Activated CD8-positive, alpha-beta T cell treated with anti-CD3 and anti-CD28 coated beads for 36 hours (primary cell): ENCODE measurements at regions not wholly inside any gene's neighbourhood (a gene's known extent, or its start where the extent isn't known, plus 50 kb on each side); places are given as distances from the start of the nearest gene placed in this dataset.

Experiments used
- ATAC-seq: fragments of 200-7000 bp; cut with Tn5 transposase; one replicate; pipeline ENCODE4 v1.10.0; 2021; ENCODE audit warnings: mild to moderate bottlenecking, moderate library complexity
- CTCF ChIA-PET: fragments of 350-600 bp; sonication (Branson Sonifier 250); formaldehyde crosslinking; loops from one replicate; lab custom pipeline; 2021; ENCODE audit warnings: antibody characterized with exemption; lab: Charles Lee
- POLR2A ChIA-PET: fragments of 350-600 bp; sonication (Branson Sonifier 250); formaldehyde crosslinking; loops from one replicate; lab custom pipeline; 2021; ENCODE audit warnings: antibody characterized with exemption; lab: Charles Lee
- DNase-seq: peaks from one replicate; pipeline ENCODE4 v3.0.0-alpha.2; 2020
- H3K27ac Mint-ChIP-seq: one replicate; pipeline ENCODE4 v1.8.0; 2021; ENCODE audit warnings: mild to moderate bottlenecking, mixed read lengths
- H3K27me3 Mint-ChIP-seq: one replicate; pipeline ENCODE4 v1.8.0; 2021; ENCODE audit warnings: mixed read lengths
- H3K36me3 Mint-ChIP-seq: one replicate; pipeline ENCODE4 v1.8.0; 2021; ENCODE audit warnings: low read depth, mixed read lengths
- H3K4me1 Mint-ChIP-seq: one replicate; pipeline ENCODE4 v1.8.0; 2021; ENCODE audit warnings: low read depth, mixed read lengths
- H3K4me3 Mint-ChIP-seq: one replicate; pipeline ENCODE4 v1.8.0; 2021; ENCODE audit warnings: mild to moderate bottlenecking, moderate library complexity, mixed read lengths
- H3K9me3 Mint-ChIP-seq: one replicate; pipeline ENCODE4 v1.8.0; 2021; ENCODE audit warnings: mixed read lengths
- CTCF ChIP-seq: fragments of 200-600 bp; IDR thresholded peaks from one replicate; pipeline ENCODE4 v1.8.0; 2022; ENCODE audit warnings: antibody characterized with exemption, mild to moderate bottlenecking
- intact Hi-C: fragments of 100-400 bp; cut with micrococcal nuclease; formaldehyde crosslinking; loops from one replicate; pipeline ENCODE4 v1.10.0; 2022

DNA sequence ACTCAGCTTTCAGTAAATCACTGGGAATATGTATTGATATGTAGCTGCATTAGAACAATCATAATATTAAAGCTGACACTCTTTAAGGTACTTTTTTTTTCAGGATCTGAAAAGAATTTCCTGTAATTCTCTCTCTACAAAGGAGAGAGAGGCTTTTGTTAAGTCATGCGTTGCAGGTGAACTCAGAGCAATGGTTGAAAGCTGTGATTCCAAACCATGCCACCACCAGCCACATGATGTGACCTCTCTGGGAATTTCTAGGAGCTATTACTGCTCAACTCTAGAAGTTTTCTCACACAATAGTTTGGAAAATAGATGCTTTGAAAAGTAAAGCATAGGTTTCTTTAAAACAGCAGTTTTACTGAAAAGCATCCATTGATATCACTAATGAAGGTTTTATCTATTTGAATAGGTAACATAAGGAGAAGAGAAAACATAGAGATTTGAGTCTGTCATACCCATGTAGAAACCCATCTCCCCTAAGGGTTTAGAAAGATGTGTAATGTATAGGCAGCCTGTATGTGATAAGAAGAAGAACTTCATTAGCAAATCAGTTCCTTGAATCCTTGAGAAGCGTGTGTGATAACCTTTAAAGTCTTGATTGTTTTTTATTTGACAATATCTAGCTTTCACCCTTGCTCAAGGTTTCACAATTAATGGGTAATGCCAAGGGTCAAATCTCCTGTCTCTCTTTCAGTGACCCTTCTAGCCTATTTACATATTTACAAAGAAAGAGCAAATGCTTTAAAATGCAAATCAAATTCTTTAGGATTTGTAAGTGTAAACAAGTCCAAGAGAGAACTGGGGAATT lies 161.0 kb upstream of the ANKRD50 start:
- no peaks in the 10 kb centered on the region for H3K27me3 Mint-ChIP-seq
- no peaks in the 10 kb centered on the region for H3K4me1 Mint-ChIP-seq
- ChIA-PET CTCF (no interaction called here), POLR2A (no interaction called here)
- ATAC-seq (no peak), DNase-seq (no peak)
- H3K9me3 Mint-ChIP-seq, result peaks cover 13% of the 10 kb centered on the region
- no peak for TF ChIP-seq CTCF
- H3K27ac Mint-ChIP-seq, result no peak overlapping the region
- no peaks in the 10 kb centered on the region for H3K36me3 Mint-ChIP-seq
- intact Hi-C loops, result no loop called here
- no peak overlapping the region for H3K4me3 Mint-ChIP-seq

DNA sequence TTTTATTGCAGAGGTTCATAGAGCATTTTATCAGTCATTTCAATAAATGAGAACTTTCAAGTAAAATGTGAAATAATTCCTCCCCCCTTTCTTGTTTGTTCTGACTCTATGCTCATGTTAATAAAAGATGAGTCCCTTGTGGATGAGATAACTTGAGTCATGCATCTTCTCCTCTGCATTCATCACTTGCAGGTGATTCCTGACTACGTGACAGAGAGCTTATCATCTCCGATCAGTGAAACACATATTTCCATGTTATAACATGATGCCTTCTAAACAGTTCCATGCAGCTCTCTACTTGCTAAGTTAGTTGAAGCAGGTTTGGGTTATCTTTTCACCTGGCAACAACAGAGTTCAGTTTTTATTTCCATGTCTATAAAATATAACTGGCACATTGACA lies 160.1 kb upstream of the ANKRD50 start:
- CTCF ChIA-PET, result no interaction called here
- Mint-ChIP-seq H3K4me3 (no peak overlapping the region), H3K9me3 (peaks cover 13% of the 10 kb centered on the region), H3K36me3 (no peaks in the 10 kb centered on the region), H3K27ac (no peak overlapping the region), H3K4me1 (no peaks in the 10 kb centered on the region), H3K27me3 (no peaks in the 10 kb centered on the region)
- no peak for DNase-seq
- intact Hi-C loops, result no loop called here
- TF ChIP-seq CTCF, result no peak
- no peak for ATAC-seq
- POLR2A ChIA-PET, result no interaction called here

GRCh38 chr4:124869961-124870495 lies 157.5 kb upstream of the ANKRD50 start:
- ATAC-seq (no peak), DNase-seq (no peak)
- Mint-ChIP-seq H3K4me1 (no peaks in the 10 kb centered on the region), H3K4me3 (no peak overlapping the region), H3K27me3 (no peaks in the 10 kb centered on the region), H3K36me3 (no peaks in the 10 kb centered on the region), H3K27ac (no peak overlapping the region), H3K9me3 (no peaks in the 10 kb centered on the region)
- no peak for TF ChIP-seq CTCF
- intact Hi-C loops, result no loop called here
- POLR2A ChIA-PET, result no interaction called here
- CTCF ChIA-PET, result no interaction called here

- TF ChIP-seq CTCF, result no peak
- ChIA-PET CTCF (no interaction called here), POLR2A (no interaction called here)
- Mint-ChIP-seq H3K27me3 (no peaks in the 10 kb centered on the region), H3K9me3 (no peaks in the 10 kb centered on the region), H3K36me3 (no peaks in the 10 kb centered on the region), H3K4me1 (no peaks in the 10 kb centered on the region), H3K27ac (no peak overlapping the region), H3K4me3 (no peak overlapping the region)
- ATAC-seq, result no peak
- intact Hi-C loops, result no loop called here
- no peak for DNase-seq
These were observed 156.0 kb upstream of the ANKRD50 start for GRCh38 chr4:124868495-124868894.

GRCh38 chr4:124867536-124867935 lies 155.0 kb upstream of the ANKRD50 start:
- Mint-ChIP-seq H3K4me1 (no peaks in the 10 kb centered on the region), H3K4me3 (no peak overlapping the region), H3K27ac (no peak overlapping the region), H3K27me3 (no peaks in the 10 kb centered on the region), H3K9me3 (no peaks in the 10 kb centered on the region), H3K36me3 (no peaks in the 10 kb centered on the region)
- intact Hi-C loops, result no loop called here
- no peak for TF ChIP-seq CTCF
- ATAC-seq, result no peak
- no peak for DNase-seq
- ChIA-PET POLR2A (no interaction called here), CTCF (no interaction called here)
